ENCODE measurements at regions not wholly inside any gene's neighbourhood (a gene's known extent, or its start where the extent isn't known, plus 50 kb on each side); places are given as distances from the start of the nearest gene placed in this dataset.

DNA sequence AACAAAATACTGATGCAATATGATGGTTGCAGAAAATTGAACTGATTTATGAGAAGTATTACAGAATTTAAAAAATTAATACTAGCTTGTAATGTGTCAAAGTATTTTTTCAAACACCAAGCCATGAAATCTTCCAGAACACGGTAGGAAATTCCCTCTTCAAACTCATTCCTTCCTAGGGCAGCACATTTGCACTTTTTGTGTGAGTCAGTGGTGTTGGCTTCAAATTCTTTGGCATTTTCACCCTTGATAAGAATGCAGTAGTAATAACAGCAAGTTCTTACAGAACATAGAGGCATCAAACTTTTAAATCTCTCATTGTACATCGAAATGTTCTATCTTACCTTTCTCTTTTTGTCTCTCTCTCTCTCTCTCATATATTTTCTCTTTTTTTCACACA, 191.8 kb downstream of the CGGBP1 start:
- Histone ChIP-seq H3K9me3 (peaks cover 0 to 4% of the 10 kb centered on the region in 2 donors), H3K36me3 (no peaks in the 10 kb centered on the region), H3K27ac (no peak overlapping the region), H3K4me1 (no peaks in the 10 kb centered on the region), H3K27me3 (no peaks in the 10 kb centered on the region), H3K4me3 (no peak overlapping the region)
- DNase-seq = no peak
- TF ChIP-seq, protein P1, sequence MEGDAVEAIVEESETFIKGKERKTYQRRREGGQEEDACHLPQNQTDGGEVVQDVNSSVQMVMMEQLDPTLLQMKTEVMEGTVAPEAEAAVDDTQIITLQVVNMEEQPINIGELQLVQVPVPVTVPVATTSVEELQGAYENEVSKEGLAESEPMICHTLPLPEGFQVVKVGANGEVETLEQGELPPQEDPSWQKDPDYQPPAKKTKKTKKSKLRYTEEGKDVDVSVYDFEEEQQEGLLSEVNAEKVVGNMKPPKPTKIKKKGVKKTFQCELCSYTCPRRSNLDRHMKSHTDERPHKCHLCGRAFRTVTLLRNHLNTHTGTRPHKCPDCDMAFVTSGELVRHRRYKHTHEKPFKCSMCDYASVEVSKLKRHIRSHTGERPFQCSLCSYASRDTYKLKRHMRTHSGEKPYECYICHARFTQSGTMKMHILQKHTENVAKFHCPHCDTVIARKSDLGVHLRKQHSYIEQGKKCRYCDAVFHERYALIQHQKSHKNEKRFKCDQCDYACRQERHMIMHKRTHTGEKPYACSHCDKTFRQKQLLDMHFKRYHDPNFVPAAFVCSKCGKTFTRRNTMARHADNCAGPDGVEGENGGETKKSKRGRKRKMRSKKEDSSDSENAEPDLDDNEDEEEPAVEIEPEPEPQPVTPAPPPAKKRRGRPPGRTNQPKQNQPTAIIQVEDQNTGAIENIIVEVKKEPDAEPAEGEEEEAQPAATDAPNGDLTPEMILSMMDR (IDR thresholded peaks at IDR 0.05) = no peak
- TF ChIP-seq POLR2A (IDR thresholded peaks at IDR 0.05) = no peak
- intact Hi-C loops (cut with DNase I; ENCODE audit: low total_unique reads) = no loop called here

DNA sequence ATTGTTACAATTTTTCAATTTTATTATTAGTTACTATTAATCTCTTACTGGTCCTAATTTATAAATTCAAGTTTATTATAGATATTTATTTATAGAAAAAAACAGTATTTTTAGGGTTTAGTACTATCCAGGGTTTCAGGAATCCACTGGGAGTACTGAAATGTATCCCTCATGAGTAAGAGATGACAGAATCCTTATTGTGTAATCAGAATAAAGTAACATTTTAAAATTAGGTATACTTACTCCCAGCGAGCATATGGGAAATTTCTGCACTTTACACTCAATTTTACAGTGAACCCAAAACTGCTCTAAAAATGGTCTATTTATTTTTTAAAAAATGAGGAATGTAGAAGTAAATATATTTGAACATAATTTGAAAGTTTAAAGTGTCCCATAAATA, 202.7 kb downstream of the CGGBP1 start:
- Histone ChIP-seq H3K9me3 (no peaks in the 10 kb centered on the region), H3K36me3 (no peaks in the 10 kb centered on the region), H3K27ac (no peak overlapping the region), H3K4me1 (no peaks in the 10 kb centered on the region), H3K4me3 (no peak overlapping the region), H3K27me3 (no peaks in the 10 kb centered on the region)
- TF ChIP-seq, protein P1 (IDR thresholded peaks at IDR 0.05) = no peak
- TF ChIP-seq POLR2A (IDR thresholded peaks at IDR 0.05) = no peak
- no peak for DNase-seq
- intact Hi-C loops (cut with DNase I; ENCODE audit: low total_unique reads) = no loop called here

DNA sequence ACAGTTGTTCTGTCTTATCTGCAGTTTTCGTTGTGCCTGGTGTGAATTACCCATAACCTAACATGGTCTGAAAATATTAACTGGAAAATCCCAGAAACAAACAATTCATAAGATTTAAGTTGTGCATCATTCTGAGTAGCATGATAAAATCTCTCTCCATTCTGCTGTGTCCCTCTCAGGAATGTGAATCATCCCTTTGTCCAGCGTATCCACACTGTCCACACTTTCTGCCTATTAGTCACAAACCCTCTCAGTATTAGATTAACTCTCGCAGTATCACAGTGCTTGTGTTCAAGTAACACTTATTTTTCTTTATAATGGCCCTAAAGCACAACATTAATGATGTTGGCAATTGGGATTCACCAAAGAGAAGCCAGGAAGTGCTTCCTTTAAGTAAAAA, 203.2 kb downstream of the CGGBP1 start:
- intact Hi-C loops (cut with DNase I; ENCODE audit: low total_unique reads) = no loop called here
- H3K27me3 ChIP-seq = no peaks in the 10 kb centered on the region
- no peak for TF ChIP-seq POLR2A (IDR thresholded peaks at IDR 0.05)
- TF ChIP-seq, protein P1 (IDR thresholded peaks at IDR 0.05) = no peak

GRCh38 chr3:87855211-87855610, 203.6 kb downstream of the CGGBP1 start:
- no peaks in the 10 kb centered on the region for H3K27me3 ChIP-seq
- TF ChIP-seq, protein P1 (IDR thresholded peaks at IDR 0.05) = no peak
- no peak for TF ChIP-seq POLR2A (IDR thresholded peaks at IDR 0.05)
- H3K9me3 ChIP-seq = no peaks in the 10 kb centered on the region
- no peak overlapping the region for H3K27ac ChIP-seq
- no peaks in the 10 kb centered on the region for H3K36me3 ChIP-seq
- no peak overlapping the region for H3K4me3 ChIP-seq
- intact Hi-C loops (cut with DNase I; ENCODE audit: low total_unique reads) = no loop called here
- H3K4me1 ChIP-seq = no peaks in the 10 kb centered on the region
- no peak for DNase-seq

More for the DNA sequence above, 203.2 kb downstream of the CGGBP1 start:
- Histone ChIP-seq H3K9me3 (no peaks in the 10 kb centered on the region), H3K4me1 (no peaks in the 10 kb centered on the region), H3K36me3 (no peaks in the 10 kb centered on the region), H3K27ac (no peak overlapping the region), H3K4me3 (no peak overlapping the region)
- DNase-seq = no peak

- Histone ChIP-seq H3K27ac (no peak overlapping the region), H3K4me1 (no peaks in the 10 kb centered on the region), H3K27me3 (no peaks in the 10 kb centered on the region), H3K36me3 (no peaks in the 10 kb centered on the region), H3K4me3 (no peak overlapping the region), H3K9me3 (no peaks in the 10 kb centered on the region)
- DNase-seq = no peak
- TF ChIP-seq, protein P1 (IDR thresholded peaks at IDR 0.05) = no peak
- TF ChIP-seq POLR2A (IDR thresholded peaks at IDR 0.05) = no peak
- intact Hi-C loops (cut with DNase I; ENCODE audit: low total_unique reads) = no loop called here
These were observed 210.8 kb downstream of the CGGBP1 start for GRCh38 chr3:87848003-87848402.
